ENCODE measurements at regions not wholly inside any gene's neighbourhood (a gene's known extent, or its start where the extent isn't known, plus 50 kb on each side); places are given as distances from the start of the nearest gene placed in this dataset.

DNA sequence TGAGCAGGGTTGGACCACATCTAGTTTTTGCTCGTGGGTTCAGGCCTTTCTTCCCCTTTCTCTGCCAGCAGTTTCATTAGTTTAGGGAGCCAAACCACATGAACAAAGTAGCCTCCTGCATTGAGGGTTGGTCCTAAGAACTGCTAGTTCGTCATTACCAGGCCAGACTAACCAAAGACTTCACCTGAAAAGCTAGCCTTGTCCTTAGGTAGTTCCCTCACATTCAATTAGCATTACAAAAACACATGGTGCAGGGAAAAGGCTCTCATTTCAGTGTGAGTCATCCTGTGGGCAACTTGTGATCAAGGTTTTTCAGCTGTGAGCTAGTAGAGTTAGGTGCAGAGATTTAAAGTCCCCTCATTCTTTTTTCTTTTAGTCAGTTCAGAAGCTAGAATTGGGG lies 279.3 kb upstream of the CTNNB1 start:
- DNase-seq (ENCODE audit: extremely low spot score in 2 of 2) = no peak
- Histone ChIP-seq H3K9me3 (no peaks in the 10 kb centered on the region), H3K36me3 (no peaks in the 10 kb centered on the region), H3K4me3 (no peak overlapping the region), H3K27me3 (no peaks in the 10 kb centered on the region), H3K4me1 (no peaks in the 10 kb centered on the region), H3K27ac (no peak overlapping the region)
- intact Hi-C loops (cut with DNase I) = no loop called here
- no peak for TF ChIP-seq POLR2A (IDR thresholded peaks at IDR 0.05)
- TF ChIP-seq CTCF (IDR thresholded peaks at IDR 0.05) = no peak
- TF ChIP-seq POLR2AphosphoS5 (IDR thresholded peaks at IDR 0.05; ENCODE audit: insufficient read depth in 1 of 2, low read depth in 1 of 2) = no peak

DNA sequence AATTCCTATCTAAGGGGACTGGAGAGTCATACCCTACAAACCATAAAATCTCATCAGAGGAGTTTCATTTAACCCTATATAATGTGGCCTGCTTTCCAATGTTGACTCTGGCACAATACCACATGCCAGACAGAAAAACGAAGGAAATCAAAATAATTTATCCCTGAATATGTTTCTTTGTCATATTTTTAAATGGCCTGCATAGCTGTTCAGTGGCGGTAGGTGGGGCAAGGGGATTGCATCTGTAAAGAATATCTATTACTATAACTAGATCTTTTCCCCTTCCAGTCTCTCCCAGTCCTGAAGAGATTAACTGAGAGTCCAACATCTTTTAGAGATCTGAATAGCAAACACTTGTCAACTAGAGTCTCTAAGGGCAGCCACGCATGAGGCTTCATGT lies 278.1 kb upstream of the CTNNB1 start:
- intact Hi-C loops (cut with DNase I) = no loop called here
- no peaks in the 10 kb centered on the region for H3K9me3 ChIP-seq
- TF ChIP-seq POLR2A (IDR thresholded peaks at IDR 0.05) (no peak), POLR2AphosphoS5 (IDR thresholded peaks at IDR 0.05; ENCODE audit: insufficient read depth in 1 of 2, low read depth in 1 of 2) (no peak), CTCF (IDR thresholded peaks at IDR 0.05) (no peak)
- H3K4me1 ChIP-seq = no peaks in the 10 kb centered on the region
- H3K27me3 ChIP-seq = no peaks in the 10 kb centered on the region
- H3K36me3 ChIP-seq = no peaks in the 10 kb centered on the region
- no peak overlapping the region for H3K4me3 ChIP-seq
- DNase-seq (ENCODE audit: extremely low spot score in 2 of 2) = no peak
- no peak overlapping the region for H3K27ac ChIP-seq

DNA sequence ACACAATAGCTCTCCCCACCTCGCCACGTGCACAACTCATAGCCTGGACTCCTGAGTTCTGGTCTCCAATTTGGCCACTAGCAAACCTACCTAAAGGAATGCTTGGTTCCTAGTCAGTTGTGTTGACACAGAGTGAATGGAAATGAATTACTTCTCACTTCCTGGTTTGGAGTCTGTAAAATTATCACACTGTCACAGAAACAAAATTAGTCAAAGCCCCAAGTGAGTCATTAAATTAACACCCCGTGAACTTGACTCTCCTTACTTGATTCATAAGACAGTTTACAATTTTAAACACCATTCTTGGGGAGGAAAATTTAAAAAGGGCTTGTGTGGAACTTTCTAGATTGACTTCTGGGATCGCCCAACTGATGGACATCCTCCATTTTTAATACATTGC lies 276.2 kb upstream of the CTNNB1 start:
- Histone ChIP-seq H3K27ac (no peak overlapping the region), H3K4me3 (no peak overlapping the region), H3K27me3 (no peaks in the 10 kb centered on the region), H3K9me3 (no peaks in the 10 kb centered on the region), H3K4me1 (no peaks in the 10 kb centered on the region), H3K36me3 (no peaks in the 10 kb centered on the region)
- DNase-seq (ENCODE audit: extremely low spot score in 2 of 2) = no peak
- no peak for TF ChIP-seq CTCF (IDR thresholded peaks at IDR 0.05)
- no peak for TF ChIP-seq POLR2AphosphoS5 (IDR thresholded peaks at IDR 0.05; ENCODE audit: insufficient read depth in 1 of 2, low read depth in 1 of 2)
- TF ChIP-seq POLR2A (IDR thresholded peaks at IDR 0.05) = no peak
- intact Hi-C loops (cut with DNase I) = no loop called here

GRCh38 chr3:40923651-40924050 lies 275.7 kb upstream of the CTNNB1 start:
- no peaks in the 10 kb centered on the region for H3K36me3 ChIP-seq
- no peak overlapping the region for H3K27ac ChIP-seq
- TF ChIP-seq POLR2AphosphoS5 (IDR thresholded peaks at IDR 0.05; ENCODE audit: insufficient read depth in 1 of 2, low read depth in 1 of 2) (no peak), POLR2A (IDR thresholded peaks at IDR 0.05) (no peak), CTCF (IDR thresholded peaks at IDR 0.05) (no peak)
- no peak for DNase-seq (ENCODE audit: extremely low spot score in 2 of 2)
- intact Hi-C loops (cut with DNase I) = no loop called here
- H3K27me3 ChIP-seq = no peaks in the 10 kb centered on the region
- no peaks in the 10 kb centered on the region for H3K4me1 ChIP-seq
- no peak overlapping the region for H3K4me3 ChIP-seq
- H3K9me3 ChIP-seq = no peaks in the 10 kb centered on the region

DNA sequence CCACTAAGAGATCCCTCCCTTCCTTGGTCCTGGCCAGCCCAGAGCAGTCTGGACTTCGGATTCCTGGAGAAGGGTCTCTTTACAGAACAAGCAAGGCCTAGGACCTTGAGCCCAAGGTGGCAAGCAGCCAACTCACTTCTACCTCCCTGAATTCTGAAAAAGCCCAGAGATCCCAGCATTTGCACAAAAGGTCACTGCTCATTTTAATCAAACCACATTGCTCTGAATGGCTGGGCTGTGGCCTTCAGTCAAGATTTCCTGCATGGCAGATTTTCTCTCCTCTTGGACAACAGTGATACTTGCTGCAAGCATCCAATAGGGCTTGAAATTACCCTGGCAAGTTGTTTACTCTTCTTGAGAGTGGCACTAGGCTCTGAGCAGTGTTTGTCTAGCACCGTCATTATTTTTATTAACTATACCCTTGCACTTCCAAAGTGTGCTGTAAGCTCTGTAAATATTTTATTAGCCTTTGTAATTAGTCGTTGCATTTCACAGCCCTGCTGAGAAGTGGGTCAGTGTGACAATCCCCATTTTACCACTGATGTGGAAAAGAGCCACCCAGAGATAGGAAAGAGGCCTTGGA lies 274.7 kb upstream of the CTNNB1 start:
- intact Hi-C loops (cut with DNase I) = no loop called here
- Histone ChIP-seq H3K36me3 (no peaks in the 10 kb centered on the region), H3K4me3 (no peak overlapping the region), H3K9me3 (no peaks in the 10 kb centered on the region), H3K27me3 (no peaks in the 10 kb centered on the region), H3K4me1 (no peaks in the 10 kb centered on the region), H3K27ac (no peak overlapping the region)
- TF ChIP-seq CTCF (IDR thresholded peaks at IDR 0.05) (no peak), POLR2A (IDR thresholded peaks at IDR 0.05) (no peak)
- no peak for DNase-seq (ENCODE audit: extremely low spot score in 2 of 2)
